ENCODE measurements at regions not wholly inside any gene's neighbourhood (a gene's known extent, or its start where the extent isn't known, plus 50 kb on each side); places are given as distances from the start of the nearest gene placed in this dataset.

DNA sequence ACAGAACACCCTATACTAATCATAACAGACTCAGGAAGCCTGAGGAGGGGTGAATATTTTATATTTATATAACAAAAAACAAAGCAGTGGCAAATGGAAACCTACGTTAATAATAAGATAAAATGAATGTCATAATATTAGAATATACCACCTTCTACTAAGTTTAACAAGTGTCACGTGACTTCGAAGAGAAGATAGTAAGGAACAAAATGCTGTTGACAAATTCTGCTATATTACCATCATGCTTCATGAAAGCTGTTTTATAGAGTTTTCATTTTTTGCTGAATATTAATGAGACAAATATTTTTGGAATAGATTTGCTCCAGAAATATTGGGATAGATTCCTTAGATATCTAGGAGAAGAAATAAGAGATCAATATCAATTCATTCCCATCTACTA is 450.6 kb upstream of the DCN start:
- no peaks in the 10 kb centered on the region for H3K27me3 ChIP-seq (ENCODE audit: control insufficient read depth, insufficient read depth, low read length)
- H3K36me3 ChIP-seq (ENCODE audit: control insufficient read depth, insufficient read depth, low read length): no peaks in the 10 kb centered on the region
- H3K4me3 ChIP-seq (ENCODE audit: low read depth, low read length): no peak overlapping the region
- TF ChIP-seq CTCF (IDR thresholded peaks at IDR 0.05; ENCODE audit: insufficient read depth, low read length, poor library complexity, severe bottlenecking): no peak
- no peak for DNase-seq (ENCODE audit: low read depth)

DNA sequence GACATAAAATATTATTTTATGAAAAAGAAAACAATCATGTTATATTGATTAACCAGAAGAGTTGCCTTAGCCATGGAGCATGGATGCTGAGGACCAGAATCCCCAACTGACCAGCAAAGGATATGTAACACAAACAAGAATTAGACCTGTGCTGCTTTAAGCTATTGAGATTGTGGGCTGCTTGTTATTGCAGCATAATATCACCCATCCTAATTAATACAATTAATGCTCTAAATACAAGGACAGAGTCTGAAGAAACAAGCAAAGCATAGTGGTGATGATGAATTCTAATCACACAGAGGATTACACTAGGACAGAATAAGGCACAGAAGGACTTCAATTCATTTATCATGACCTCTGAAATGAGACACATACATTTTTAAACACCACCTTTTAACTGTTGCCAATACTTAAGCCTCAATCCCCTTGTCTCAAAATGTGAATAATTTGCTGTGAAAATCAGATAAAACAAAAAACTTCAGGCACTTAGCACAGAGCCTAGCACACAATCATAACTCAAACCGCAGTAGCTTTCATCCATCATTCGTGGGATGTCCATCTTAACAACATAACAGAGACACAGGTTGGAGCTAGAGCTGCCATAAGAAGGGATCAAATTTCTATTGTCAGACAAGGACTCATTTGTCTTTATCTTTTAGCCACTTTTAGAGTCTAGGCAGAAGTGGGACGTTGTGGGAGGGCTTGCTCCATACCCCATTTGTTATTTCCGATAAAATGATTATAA is 449.6 kb upstream of the DCN start:
- TF ChIP-seq CTCF (IDR thresholded peaks at IDR 0.05; ENCODE audit: insufficient read depth, low read length, poor library complexity, severe bottlenecking): no peak
- no peak for DNase-seq (ENCODE audit: low read depth)
- Histone ChIP-seq H3K27me3 (ENCODE audit: control insufficient read depth, insufficient read depth, low read length) (no peaks in the 10 kb centered on the region), H3K36me3 (ENCODE audit: control insufficient read depth, insufficient read depth, low read length) (no peaks in the 10 kb centered on the region), H3K4me3 (ENCODE audit: low read depth, low read length) (no peak overlapping the region)

DNA sequence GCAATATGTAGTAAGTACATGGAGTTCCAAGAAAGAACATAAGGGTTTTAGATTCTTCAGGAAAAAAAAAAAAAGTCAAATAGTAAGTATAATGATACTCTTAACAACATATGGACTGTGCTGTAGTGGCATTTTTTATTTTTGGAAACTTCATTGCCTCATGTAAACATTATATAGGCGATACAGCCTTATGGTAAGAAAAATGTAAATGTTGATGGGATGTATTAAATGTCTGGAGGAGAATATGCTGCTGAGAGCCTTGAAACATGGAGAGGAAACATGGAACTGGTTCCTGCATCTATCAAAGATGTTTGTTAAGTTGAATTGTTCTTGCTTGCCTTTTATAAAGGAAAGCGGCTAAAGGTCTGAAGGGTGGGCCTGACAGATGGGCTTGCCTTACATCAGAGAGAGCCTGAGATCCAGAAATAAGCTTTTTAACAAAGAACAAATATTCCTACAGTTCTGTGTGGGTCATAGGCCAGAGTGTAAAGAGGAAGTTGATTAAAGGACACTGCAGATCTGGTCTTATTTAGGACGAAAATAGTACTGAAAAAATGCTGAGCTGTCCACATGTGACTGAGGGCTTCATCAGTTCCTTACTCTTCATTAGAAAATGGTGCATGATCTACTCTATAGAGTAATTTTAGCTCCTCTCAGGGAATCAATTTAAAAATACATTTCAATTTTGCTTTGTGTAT is 448.1 kb upstream of the DCN start:
- no peak for DNase-seq (ENCODE audit: low read depth)
- H3K27me3 ChIP-seq (ENCODE audit: control insufficient read depth, insufficient read depth, low read length): no peaks in the 10 kb centered on the region
- no peak overlapping the region for H3K4me3 ChIP-seq (ENCODE audit: low read depth, low read length)
- H3K36me3 ChIP-seq (ENCODE audit: control insufficient read depth, insufficient read depth, low read length): no peaks in the 10 kb centered on the region
- no peak for TF ChIP-seq CTCF (IDR thresholded peaks at IDR 0.05; ENCODE audit: insufficient read depth, low read length, poor library complexity, severe bottlenecking)

DNA sequence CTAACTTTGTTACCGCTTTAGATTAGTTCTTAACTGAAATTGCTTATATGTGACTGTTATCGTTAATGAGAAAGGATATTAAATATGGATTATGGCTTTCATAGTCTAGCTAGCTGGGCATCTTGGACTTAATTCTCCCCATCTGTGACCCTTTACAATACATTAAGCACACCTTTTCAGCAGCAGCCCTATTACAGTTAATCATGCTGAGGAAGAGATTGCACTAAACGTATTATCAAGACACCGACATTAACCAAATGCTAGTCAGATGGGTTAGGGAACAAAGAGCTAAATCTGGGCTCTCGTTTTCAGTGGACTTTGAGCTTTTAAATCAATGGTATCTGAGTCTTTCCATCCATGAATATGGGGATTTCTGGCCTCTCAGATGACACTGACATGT is 447.5 kb upstream of the DCN start:
- Histone ChIP-seq H3K27me3 (ENCODE audit: control insufficient read depth, insufficient read depth, low read length) (no peaks in the 10 kb centered on the region), H3K36me3 (ENCODE audit: control insufficient read depth, insufficient read depth, low read length) (no peaks in the 10 kb centered on the region), H3K4me3 (ENCODE audit: low read depth, low read length) (no peak overlapping the region)
- DNase-seq (ENCODE audit: low read depth): no peak
- no peak for TF ChIP-seq CTCF (IDR thresholded peaks at IDR 0.05; ENCODE audit: insufficient read depth, low read length, poor library complexity, severe bottlenecking)

GRCh38 chr12:91629440-91629839 is 446.8 kb upstream of the DCN start:
- no peak for DNase-seq (ENCODE audit: low read depth)
- Histone ChIP-seq H3K27me3 (ENCODE audit: control insufficient read depth, insufficient read depth, low read length) (no peaks in the 10 kb centered on the region), H3K4me3 (ENCODE audit: low read depth, low read length) (no peak overlapping the region), H3K36me3 (ENCODE audit: control insufficient read depth, insufficient read depth, low read length) (no peaks in the 10 kb centered on the region)
- no peak for TF ChIP-seq CTCF (IDR thresholded peaks at IDR 0.05; ENCODE audit: insufficient read depth, low read length, poor library complexity, severe bottlenecking)
